ENCODE measurements at regions not wholly inside any gene's neighbourhood (a gene's known extent, or its start where the extent isn't known, plus 50 kb on each side); places are given as distances from the start of the nearest gene placed in this dataset.
"Not testable (repeated sequence)": the region's sequence is repeated elsewhere in the genome, so short reads cannot be mapped to it uniquely, and the experiment has no call there.

DNA sequence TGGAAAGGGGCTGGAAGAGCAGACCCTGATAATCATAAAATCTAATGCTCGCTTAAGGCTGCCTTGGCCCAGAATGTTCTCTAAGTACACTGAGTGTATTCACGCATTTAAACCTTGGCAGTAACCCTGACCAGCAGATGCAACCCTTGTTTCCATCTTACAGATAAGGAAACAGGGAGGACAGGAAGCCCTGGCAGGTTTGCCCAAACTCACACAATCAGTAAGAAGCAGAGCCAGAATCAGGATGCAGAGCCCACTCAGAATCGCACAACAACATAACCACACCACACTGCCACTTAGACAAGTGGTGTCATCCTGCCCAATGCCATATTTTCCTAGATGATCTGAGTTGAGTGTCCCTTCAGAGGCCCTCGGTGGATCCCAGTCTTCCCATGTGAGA lies 214.5 kb upstream of the HES1 start:
- no peaks in the 10 kb centered on the region for H3K36me3 Mint-ChIP-seq
- Histone ChIP-seq H3K9me3 (ENCODE audit: control insufficient read depth in 1 of 2, low read length in 2 of 2) (no peaks in the 10 kb centered on the region), H3K27ac (ENCODE audit: low read depth, low read length) (no peak overlapping the region), H3K4me1 (ENCODE audit: insufficient read depth, low read length) (no peaks in the 10 kb centered on the region), H3K36me3 (ENCODE audit: insufficient read depth, low read length) (no peaks in the 10 kb centered on the region), H3K4me3 (ENCODE audit: low read length in 2 of 2) (no peak overlapping the region), H3K27me3 (ENCODE audit: insufficient read depth, low read length) (no peaks in the 10 kb centered on the region)
- peaks cover 0 to 2% (median 0%) of the 10 kb centered on the region in 4 donors for H3K4me1 Mint-ChIP-seq
- peaks cover 0 to 13% (median 8%) of the 10 kb centered on the region in 8 donors for H3K9me3 Mint-ChIP-seq
- CTCF ChIA-PET (ENCODE audit: partially characterized antibody) = no interaction called here
- intact Hi-C loops (cut with micrococcal nuclease) = no loop called here
- POLR2A ChIA-PET (ENCODE audit: partially characterized antibody) = no interaction called here
- H3K27ac Mint-ChIP-seq = no peak overlapping the region
- peaks cover 2 to 4% of the 10 kb centered on the region in 2 donors for H3K27me3 Mint-ChIP-seq
- H3K4me3 Mint-ChIP-seq = no peak overlapping the region
- no peak for DNase-seq

DNA sequence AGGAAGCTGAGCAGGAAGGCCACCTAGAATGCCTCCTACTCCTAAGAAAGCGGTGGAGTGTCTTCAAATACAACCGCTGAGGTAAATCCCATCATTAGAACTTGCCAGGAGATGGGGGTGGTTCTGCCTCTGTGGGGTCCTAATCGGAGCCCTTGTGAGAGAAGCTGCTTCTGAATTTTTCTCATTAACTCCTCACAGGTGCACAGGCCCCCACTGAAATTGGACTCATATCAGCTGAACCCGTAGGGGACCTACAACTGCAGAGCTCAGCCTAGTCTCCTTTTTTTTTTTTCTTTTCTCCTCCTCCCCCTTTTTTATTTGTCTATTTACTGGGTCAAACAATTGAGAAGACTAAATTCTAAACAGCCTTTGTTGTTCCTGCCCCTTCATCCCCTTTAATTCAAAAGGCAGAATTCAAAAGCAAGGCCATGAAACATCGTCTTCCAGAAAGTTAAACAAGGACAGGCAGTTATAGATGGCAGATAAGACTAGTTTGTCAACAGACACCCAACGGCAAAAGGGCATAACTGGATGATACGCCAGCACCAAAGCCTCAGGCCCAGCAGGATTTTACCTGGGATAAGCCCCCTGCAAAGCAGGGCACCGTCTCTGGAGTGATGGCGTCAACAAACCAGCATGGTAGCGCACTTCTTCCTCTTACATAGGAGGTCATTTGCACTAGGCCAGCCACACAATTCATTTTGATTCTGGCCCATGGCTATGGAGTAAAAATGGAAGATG lies 213.7 kb upstream of the HES1 start:
- Histone ChIP-seq H3K27ac (ENCODE audit: low read depth, low read length) (no peak overlapping the region), H3K4me1 (ENCODE audit: insufficient read depth, low read length) (no peaks in the 10 kb centered on the region), H3K36me3 (ENCODE audit: insufficient read depth, low read length) (no peaks in the 10 kb centered on the region), H3K27me3 (ENCODE audit: insufficient read depth, low read length) (no peaks in the 10 kb centered on the region), H3K4me3 (ENCODE audit: low read length in 2 of 2) (no peak overlapping the region), H3K9me3 (ENCODE audit: control insufficient read depth in 1 of 2, low read length in 2 of 2) (no peaks in the 10 kb centered on the region)
- H3K4me3 Mint-ChIP-seq = no peak overlapping the region
- intact Hi-C loops (cut with micrococcal nuclease) = no loop called here
- H3K27me3 Mint-ChIP-seq = peaks cover 2 to 4% of the 10 kb centered on the region in 2 donors
- ChIA-PET POLR2A (ENCODE audit: partially characterized antibody) (no interaction called here), CTCF (ENCODE audit: partially characterized antibody) (no interaction called here)
- DNase-seq = no peak
- H3K36me3 Mint-ChIP-seq = no peaks in the 10 kb centered on the region
- peaks cover 0 to 2% (median 0%) of the 10 kb centered on the region in 4 donors for H3K4me1 Mint-ChIP-seq
- H3K9me3 Mint-ChIP-seq = peaks cover 0 to 13% (median 8%) of the 10 kb centered on the region in 8 donors
- no peak overlapping the region for H3K27ac Mint-ChIP-seq

DNA sequence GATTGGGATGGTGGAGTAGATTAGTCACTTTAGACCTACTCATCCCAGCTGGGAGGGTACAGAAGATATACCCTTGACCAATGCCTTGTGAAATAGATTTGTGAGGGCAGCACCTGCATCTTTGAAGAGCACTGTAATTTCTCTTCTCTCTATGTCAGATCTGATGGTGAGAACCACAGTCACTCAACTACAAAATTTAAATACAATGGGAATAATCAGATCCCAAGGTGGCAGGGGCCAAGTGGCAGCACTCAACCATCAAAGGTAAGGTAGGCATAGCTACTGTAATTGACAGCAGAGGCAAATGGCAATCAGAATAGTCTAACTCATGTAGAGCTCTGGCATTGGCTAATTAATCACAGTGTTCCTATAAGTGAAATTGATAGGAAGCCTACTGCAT lies 212.0 kb upstream of the HES1 start:
- H3K36me3 ChIP-seq (ENCODE audit: insufficient read depth, low read length); intact Hi-C loops (cut with micrococcal nuclease); DNase-seq; H3K9me3 ChIP-seq (ENCODE audit: control insufficient read depth in 1 of 2, low read length in 2 of 2); H3K4me1 ChIP-seq (ENCODE audit: insufficient read depth, low read length); H3K4me3 ChIP-seq (ENCODE audit: low read length in 2 of 2); H3K36me3 Mint-ChIP-seq; H3K4me3 Mint-ChIP-seq; POLR2A ChIA-PET (ENCODE audit: partially characterized antibody); H3K27me3 Mint-ChIP-seq; H3K27ac ChIP-seq (ENCODE audit: low read depth, low read length); H3K27me3 ChIP-seq (ENCODE audit: insufficient read depth, low read length); H3K4me1 Mint-ChIP-seq; H3K27ac Mint-ChIP-seq; CTCF ChIA-PET (ENCODE audit: partially characterized antibody): not testable (repeated sequence)
- H3K9me3 Mint-ChIP-seq = peaks cover 0 to 13% (median 8%) of the 10 kb centered on the region in 8 donors

DNA sequence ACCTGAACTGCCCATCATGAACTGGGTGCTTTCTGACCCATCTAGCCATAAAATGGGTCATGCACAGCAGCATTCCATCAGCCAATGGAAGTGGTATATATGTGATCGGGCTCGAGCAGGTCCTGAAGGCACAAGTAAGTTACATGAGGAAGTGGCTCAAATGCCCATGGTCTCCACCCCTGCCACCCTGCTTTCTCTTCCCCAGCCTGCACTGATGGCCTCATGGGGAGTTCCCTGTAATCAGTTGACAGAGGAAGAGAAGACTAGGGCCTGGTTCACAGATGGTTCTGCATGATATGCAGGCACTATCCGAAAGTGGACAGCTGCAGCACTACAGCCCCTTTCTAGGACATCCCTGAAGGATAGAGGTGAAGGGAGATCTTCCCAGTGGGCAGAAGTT lies 209.9 kb upstream of the HES1 start:
- POLR2A ChIA-PET (ENCODE audit: partially characterized antibody); H3K4me1 ChIP-seq (ENCODE audit: insufficient read depth, low read length); CTCF ChIA-PET (ENCODE audit: partially characterized antibody); H3K36me3 ChIP-seq (ENCODE audit: insufficient read depth, low read length); H3K4me3 Mint-ChIP-seq; H3K27me3 Mint-ChIP-seq; H3K27ac ChIP-seq (ENCODE audit: low read depth, low read length); H3K27me3 ChIP-seq (ENCODE audit: insufficient read depth, low read length); H3K4me1 Mint-ChIP-seq; DNase-seq; H3K36me3 Mint-ChIP-seq; H3K9me3 ChIP-seq (ENCODE audit: control insufficient read depth in 1 of 2, low read length in 2 of 2); intact Hi-C loops (cut with micrococcal nuclease); H3K4me3 ChIP-seq (ENCODE audit: low read length in 2 of 2); H3K27ac Mint-ChIP-seq: not testable (repeated sequence)
- peaks cover 0 to 13% (median 8%) of the 10 kb centered on the region in 8 donors for H3K9me3 Mint-ChIP-seq

DNA sequence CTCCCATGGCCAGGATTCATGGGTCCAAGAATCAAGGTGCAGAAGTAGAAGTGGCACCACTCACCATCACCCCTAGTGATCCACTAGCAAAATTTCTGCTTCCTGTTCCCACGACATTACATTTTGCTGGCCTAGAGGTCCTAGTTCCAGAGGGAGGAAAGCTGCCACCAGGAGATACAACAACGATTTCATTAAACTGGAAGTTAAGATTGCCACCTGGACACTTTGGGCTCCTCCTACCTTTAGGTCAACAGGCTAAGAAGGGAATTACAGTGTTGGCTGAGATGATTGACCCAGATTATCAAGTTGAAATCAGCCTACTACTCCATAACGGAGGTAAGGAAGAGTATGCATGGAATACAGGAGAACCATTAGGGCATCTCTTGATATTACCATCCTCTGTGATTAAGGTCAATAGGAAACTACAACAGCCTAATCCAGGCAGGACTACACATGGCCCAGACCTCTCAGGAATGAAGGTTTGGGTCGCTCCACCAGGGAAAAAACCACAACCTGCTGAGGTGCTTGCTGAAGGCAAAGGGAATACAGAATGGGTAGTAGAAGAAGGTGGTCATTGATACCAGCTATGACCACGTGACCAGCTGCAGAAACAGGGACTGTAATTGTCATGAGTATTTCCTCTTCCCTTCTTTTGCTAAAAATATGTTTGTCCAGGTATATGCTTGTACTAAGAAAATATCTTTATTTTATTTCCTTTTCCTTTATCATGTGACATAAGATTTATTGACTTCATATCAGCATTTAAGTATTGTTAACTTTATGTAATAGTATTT lies 208.3 kb upstream of the HES1 start:
- DNase-seq; H3K4me1 Mint-ChIP-seq; H3K36me3 Mint-ChIP-seq; H3K4me3 ChIP-seq (ENCODE audit: low read length in 2 of 2); H3K27ac Mint-ChIP-seq; POLR2A ChIA-PET (ENCODE audit: partially characterized antibody); H3K9me3 ChIP-seq (ENCODE audit: control insufficient read depth in 1 of 2, low read length in 2 of 2); intact Hi-C loops (cut with micrococcal nuclease); H3K4me3 Mint-ChIP-seq; H3K36me3 ChIP-seq (ENCODE audit: insufficient read depth, low read length); H3K27me3 ChIP-seq (ENCODE audit: insufficient read depth, low read length); H3K27me3 Mint-ChIP-seq; H3K27ac ChIP-seq (ENCODE audit: low read depth, low read length); CTCF ChIA-PET (ENCODE audit: partially characterized antibody); H3K4me1 ChIP-seq (ENCODE audit: insufficient read depth, low read length): not testable (repeated sequence)
- peaks cover 0 to 13% (median 8%) of the 10 kb centered on the region in 8 donors for H3K9me3 Mint-ChIP-seq

DNA sequence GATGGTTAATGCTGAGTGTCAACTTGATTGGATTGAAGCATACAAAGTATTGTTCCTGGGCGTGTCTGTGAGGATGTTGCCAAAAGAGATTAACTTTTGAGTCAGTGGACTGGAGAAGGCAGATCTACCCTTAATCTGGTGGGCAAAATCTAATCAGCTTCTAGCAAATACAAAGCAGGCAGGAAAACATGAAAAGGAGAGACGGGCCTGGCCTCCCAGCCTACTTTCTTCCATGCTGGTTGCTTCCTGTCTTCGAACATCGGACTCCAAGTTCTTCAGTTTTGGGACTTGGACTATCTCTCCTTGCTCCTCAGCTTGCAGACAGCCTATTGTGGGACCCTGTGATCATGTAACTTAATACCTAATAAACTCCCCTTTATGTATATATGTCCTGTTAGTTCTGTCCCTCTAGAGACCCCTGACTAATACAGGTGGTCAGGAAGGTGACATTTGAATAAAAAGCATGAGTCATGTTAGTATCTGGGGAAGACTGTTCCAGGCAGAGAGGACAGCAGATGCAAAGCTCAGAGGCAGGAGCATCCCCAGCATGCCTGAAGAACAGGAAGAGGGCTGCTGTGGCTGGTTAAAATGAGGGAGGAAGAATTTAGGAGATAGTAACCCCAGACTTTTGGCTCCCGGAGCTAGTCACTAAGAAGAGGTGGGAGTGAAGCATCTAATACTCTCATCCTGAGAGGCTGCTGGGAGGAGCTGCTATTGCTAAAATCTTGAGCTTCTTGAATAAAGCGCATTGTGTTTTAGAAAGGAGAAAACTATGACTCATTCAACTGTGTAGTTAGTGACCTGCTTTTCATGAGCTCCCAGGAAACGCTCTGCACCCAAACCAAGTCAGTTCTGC lies 207.4 kb upstream of the HES1 start:
- no peak overlapping the region for H3K4me3 ChIP-seq (ENCODE audit: low read length in 2 of 2)
- Mint-ChIP-seq H3K27ac (no peak overlapping the region), H3K36me3 (no peaks in the 10 kb centered on the region), H3K4me3 (no peak overlapping the region), H3K4me1 (no peaks in the 10 kb centered on the region), H3K27me3 (peaks cover 5 to 12% of the 10 kb centered on the region in 2 donors), H3K9me3 (peaks cover 0 to 9% (median 5%) of the 10 kb centered on the region in 8 donors)
- intact Hi-C loops (cut with micrococcal nuclease) = no loop called here
- no peaks in the 10 kb centered on the region for H3K9me3 ChIP-seq (ENCODE audit: control insufficient read depth in 1 of 2, low read length in 2 of 2)
- H3K4me1 ChIP-seq (ENCODE audit: insufficient read depth, low read length) = no peaks in the 10 kb centered on the region
- POLR2A ChIA-PET (ENCODE audit: partially characterized antibody) = no interaction called here
- H3K36me3 ChIP-seq (ENCODE audit: insufficient read depth, low read length) = no peaks in the 10 kb centered on the region
- no peak overlapping the region for H3K27ac ChIP-seq (ENCODE audit: low read depth, low read length)
- H3K27me3 ChIP-seq (ENCODE audit: insufficient read depth, low read length) = no peaks in the 10 kb centered on the region
- no peak for DNase-seq
- CTCF ChIA-PET (ENCODE audit: partially characterized antibody) = no interaction called here

DNA sequence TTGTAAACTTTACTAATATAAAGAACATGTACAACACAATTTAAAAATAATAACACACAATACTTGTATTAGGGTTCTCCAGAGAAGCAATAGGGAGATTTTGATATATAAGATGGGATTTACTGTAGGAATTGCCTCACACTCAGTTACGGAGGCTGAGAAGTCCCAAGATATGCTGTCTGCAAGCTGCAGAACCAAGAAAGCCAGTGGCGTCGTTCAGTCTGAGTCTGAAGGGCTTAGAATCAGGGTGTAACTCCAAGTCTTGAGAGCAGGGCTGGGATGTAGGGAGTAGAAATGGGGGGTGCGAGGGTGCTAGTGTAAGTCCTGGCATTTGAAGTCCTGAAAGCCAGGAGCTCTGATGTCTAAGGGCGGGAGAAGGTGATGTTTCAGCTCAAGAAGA lies 206.6 kb upstream of the HES1 start:
- no peak for DNase-seq
- H3K4me3 ChIP-seq (ENCODE audit: low read length in 2 of 2) = no peak overlapping the region
- intact Hi-C loops (cut with micrococcal nuclease) = no loop called here
- no peaks in the 10 kb centered on the region for H3K27me3 ChIP-seq (ENCODE audit: insufficient read depth, low read length)
- H3K27ac ChIP-seq (ENCODE audit: low read depth, low read length) = no peak overlapping the region
- H3K27me3 Mint-ChIP-seq = peaks cover 5 to 13% of the 10 kb centered on the region in 2 donors
- no peaks in the 10 kb centered on the region for H3K4me1 Mint-ChIP-seq
- no peaks in the 10 kb centered on the region for H3K9me3 ChIP-seq (ENCODE audit: control insufficient read depth in 1 of 2, low read length in 2 of 2)
- ChIA-PET POLR2A (ENCODE audit: partially characterized antibody) (no interaction called here), CTCF (ENCODE audit: partially characterized antibody) (no interaction called here)
- peaks cover 0 to 2% (median 0%) of the 10 kb centered on the region in 8 donors for H3K9me3 Mint-ChIP-seq
- H3K4me3 Mint-ChIP-seq = no peak overlapping the region
- H3K36me3 Mint-ChIP-seq = no peaks in the 10 kb centered on the region
- H3K4me1 ChIP-seq (ENCODE audit: insufficient read depth, low read length) = no peaks in the 10 kb centered on the region
- no peaks in the 10 kb centered on the region for H3K36me3 ChIP-seq (ENCODE audit: insufficient read depth, low read length)
- H3K27ac Mint-ChIP-seq = no peak overlapping the region

Measured in CD4-positive, alpha-beta memory T cell (primary cell).